ENCODE measurements at regions not wholly inside any gene's neighbourhood (a gene's known extent, or its start where the extent isn't known, plus 50 kb on each side); places are given as distances from the start of the nearest gene placed in this dataset.

GRCh38 chr19:56916528-56916927 lies 76.0 kb upstream of the PEG3 start:
- Histone ChIP-seq H3K9me3 (peaks cover 12% of the 10 kb centered on the region), H3K36me3 (ENCODE audit: control insufficient read depth, insufficient read depth, low read length) (no peaks in the 10 kb centered on the region), H3K27me3 (replicated peaks; ENCODE audit: control insufficient read depth, insufficient read depth, low read length) (no peaks in the 10 kb centered on the region), H3K4me3 (ENCODE audit: low read depth, low read length) (no peak overlapping the region), H3K4me1 (no peaks in the 10 kb centered on the region)
- no peak overlapping the region for H3K4me3 Mint-ChIP-seq (ENCODE audit: unreplicated experiment)
- no peaks in the 10 kb centered on the region for H3K36me3 Mint-ChIP-seq (ENCODE audit: insufficient read depth, unreplicated experiment)
- no peak overlapping the region for H3K27ac Mint-ChIP-seq (ENCODE audit: unreplicated experiment)
- intact Hi-C loops (cut with micrococcal nuclease; ENCODE audit: unreplicated experiment), result no loop called here
- ChIA-PET POLR2A (no interaction called here), CTCF (no interaction called here)
- no peak for TF ChIP-seq CTCF (IDR thresholded peaks at IDR 0.05; ENCODE audit: insufficient read depth in 1 of 2, low read depth in 1 of 2, low read length in 1 of 2, severe bottlenecking in 1 of 2, unreplicated experiment in 1 of 2)
- no peak for DNase-seq
- no peaks in the 10 kb centered on the region for H3K27me3 Mint-ChIP-seq (ENCODE audit: insufficient read depth, unreplicated experiment)
- H3K9me3 Mint-ChIP-seq (ENCODE audit: unreplicated experiment), result peaks cover 60% of the 10 kb centered on the region
- no peaks in the 10 kb centered on the region for H3K4me1 Mint-ChIP-seq (ENCODE audit: low read depth, unreplicated experiment)
- BruUV-seq (replicated peaks), result no TSS peak

GRCh38 chr19:56917529-56917928 lies 77.0 kb upstream of the PEG3 start:
- Histone ChIP-seq H3K9me3 (peaks cover 8% of the 10 kb centered on the region), H3K4me3 (ENCODE audit: low read depth, low read length) (no peak overlapping the region), H3K27me3 (replicated peaks; ENCODE audit: control insufficient read depth, insufficient read depth, low read length) (no peaks in the 10 kb centered on the region), H3K36me3 (ENCODE audit: control insufficient read depth, insufficient read depth, low read length) (no peaks in the 10 kb centered on the region), H3K4me1 (no peaks in the 10 kb centered on the region)
- H3K27ac Mint-ChIP-seq (ENCODE audit: unreplicated experiment), result no peak overlapping the region
- DNase-seq, result no peak
- no TSS peak for BruUV-seq (replicated peaks)
- intact Hi-C loops (cut with micrococcal nuclease; ENCODE audit: unreplicated experiment), result no loop called here
- no peaks in the 10 kb centered on the region for H3K36me3 Mint-ChIP-seq (ENCODE audit: insufficient read depth, unreplicated experiment)
- ChIA-PET CTCF (no interaction called here), POLR2A (no interaction called here)
- TF ChIP-seq CTCF (IDR thresholded peaks at IDR 0.05; ENCODE audit: insufficient read depth in 1 of 2, low read depth in 1 of 2, low read length in 1 of 2, severe bottlenecking in 1 of 2, unreplicated experiment in 1 of 2), result no peak
- peaks cover 56% of the 10 kb centered on the region for H3K9me3 Mint-ChIP-seq (ENCODE audit: unreplicated experiment)
- no peaks in the 10 kb centered on the region for H3K4me1 Mint-ChIP-seq (ENCODE audit: low read depth, unreplicated experiment)
- H3K27me3 Mint-ChIP-seq (ENCODE audit: insufficient read depth, unreplicated experiment), result no peaks in the 10 kb centered on the region
- no peak overlapping the region for H3K4me3 Mint-ChIP-seq (ENCODE audit: unreplicated experiment)

- Mint-ChIP-seq H3K9me3 (ENCODE audit: unreplicated experiment) (peaks cover 51% of the 10 kb centered on the region), H3K27ac (ENCODE audit: unreplicated experiment) (no peak overlapping the region), H3K36me3 (ENCODE audit: insufficient read depth, unreplicated experiment) (no peaks in the 10 kb centered on the region), H3K4me1 (ENCODE audit: low read depth, unreplicated experiment) (no peaks in the 10 kb centered on the region), H3K27me3 (ENCODE audit: insufficient read depth, unreplicated experiment) (no peaks in the 10 kb centered on the region), H3K4me3 (ENCODE audit: unreplicated experiment) (no peak overlapping the region)
- no peaks in the 10 kb centered on the region for H3K4me1 ChIP-seq
- H3K9me3 ChIP-seq, result peaks cover 8% of the 10 kb centered on the region
- BruUV-seq (replicated peaks), result no TSS peak
- TF ChIP-seq CTCF (IDR thresholded peaks at IDR 0.05; ENCODE audit: insufficient read depth in 1 of 2, low read depth in 1 of 2, low read length in 1 of 2, severe bottlenecking in 1 of 2, unreplicated experiment in 1 of 2), result no peak
- POLR2A ChIA-PET, result no interaction called here
- no peak overlapping the region for H3K4me3 ChIP-seq (ENCODE audit: low read depth, low read length)
- no peaks in the 10 kb centered on the region for H3K27me3 ChIP-seq (replicated peaks; ENCODE audit: control insufficient read depth, insufficient read depth, low read length)
- intact Hi-C loops (cut with micrococcal nuclease; ENCODE audit: unreplicated experiment), result no loop called here
- no peak for DNase-seq
- H3K36me3 ChIP-seq (ENCODE audit: control insufficient read depth, insufficient read depth, low read length), result no peaks in the 10 kb centered on the region
- CTCF ChIA-PET, result no interaction called here
Measured at GRCh38 chr19:56917998-56918397, 77.5 kb upstream of the PEG3 start.
